Fibroblast of the aortic adventitia (primary cell): ENCODE measurements at regions not wholly inside any gene's neighbourhood (a gene's known extent, or its start where the extent isn't known, plus 50 kb on each side); places are given as distances from the start of the nearest gene placed in this dataset.

Experiments used
- DNase-seq: peaks from one replicate; pipeline ENCODE4 v3.0.0-alpha.2; 2010; ENCODE audit warnings: low read depth
- H3K4me3 ChIP-seq: 2 replicates; pipeline ENCODE4 v1.5.1; 2011; ENCODE audit warnings: low read depth, mild to moderate bottlenecking, control low read depth, low read length, moderate library complexity
- TF ChIP-seq, protein P1 (sequence below): IDR thresholded peaks from 2 replicates; pipeline ENCODE4 v1.5.1; 2011; ENCODE audit warnings: mild to moderate bottlenecking, low read length, control low read depth, inconsistent platforms; ENCODE audit not compliant: insufficient read depth

DNA sequence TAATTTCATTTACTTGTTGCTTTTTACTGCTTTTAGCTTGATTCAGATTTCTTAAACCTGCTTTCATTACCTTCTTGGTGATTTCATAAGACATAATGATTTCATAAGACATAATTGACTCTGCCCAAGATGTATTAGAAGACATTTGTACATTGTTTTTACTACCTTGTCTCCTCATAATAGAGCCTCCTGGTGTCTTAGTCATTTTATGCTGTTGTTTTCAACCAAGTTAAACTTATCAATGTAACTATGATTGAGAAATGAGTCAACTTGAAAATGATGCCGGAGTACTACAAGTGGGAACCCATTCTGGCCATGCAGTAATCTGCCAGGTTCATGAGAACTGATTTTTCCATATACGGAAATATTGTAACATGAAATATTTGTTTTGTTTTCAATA, 573.6 kb downstream of the MMUT start:
- no peak overlapping the region for H3K4me3 ChIP-seq
- no peak for DNase-seq
- TF ChIP-seq, protein P1, sequence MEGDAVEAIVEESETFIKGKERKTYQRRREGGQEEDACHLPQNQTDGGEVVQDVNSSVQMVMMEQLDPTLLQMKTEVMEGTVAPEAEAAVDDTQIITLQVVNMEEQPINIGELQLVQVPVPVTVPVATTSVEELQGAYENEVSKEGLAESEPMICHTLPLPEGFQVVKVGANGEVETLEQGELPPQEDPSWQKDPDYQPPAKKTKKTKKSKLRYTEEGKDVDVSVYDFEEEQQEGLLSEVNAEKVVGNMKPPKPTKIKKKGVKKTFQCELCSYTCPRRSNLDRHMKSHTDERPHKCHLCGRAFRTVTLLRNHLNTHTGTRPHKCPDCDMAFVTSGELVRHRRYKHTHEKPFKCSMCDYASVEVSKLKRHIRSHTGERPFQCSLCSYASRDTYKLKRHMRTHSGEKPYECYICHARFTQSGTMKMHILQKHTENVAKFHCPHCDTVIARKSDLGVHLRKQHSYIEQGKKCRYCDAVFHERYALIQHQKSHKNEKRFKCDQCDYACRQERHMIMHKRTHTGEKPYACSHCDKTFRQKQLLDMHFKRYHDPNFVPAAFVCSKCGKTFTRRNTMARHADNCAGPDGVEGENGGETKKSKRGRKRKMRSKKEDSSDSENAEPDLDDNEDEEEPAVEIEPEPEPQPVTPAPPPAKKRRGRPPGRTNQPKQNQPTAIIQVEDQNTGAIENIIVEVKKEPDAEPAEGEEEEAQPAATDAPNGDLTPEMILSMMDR = no peak

DNA sequence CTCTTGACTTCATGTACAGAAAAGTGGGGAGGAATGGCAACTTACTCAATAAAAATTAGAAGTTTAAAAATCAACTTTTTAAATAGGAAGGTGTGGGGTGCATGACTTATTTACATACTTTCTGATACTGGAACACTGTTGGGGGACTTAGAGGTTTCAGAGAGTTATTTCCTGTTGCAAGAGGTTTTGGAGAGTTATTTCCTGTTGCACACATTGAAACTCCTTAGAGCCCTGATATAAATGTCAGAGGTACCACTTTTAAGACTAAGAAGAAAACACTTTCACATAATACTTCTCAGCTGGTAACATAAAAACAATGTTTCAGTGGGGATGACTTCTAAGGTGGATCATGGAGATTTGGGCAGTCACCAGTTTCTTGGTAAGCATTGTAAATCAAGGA, 579.9 kb downstream of the MMUT start:
- TF ChIP-seq, protein P1 = no peak
- peak; percentile 27 for DNase-seq
- H3K4me3 ChIP-seq = no peak overlapping the region

DNA sequence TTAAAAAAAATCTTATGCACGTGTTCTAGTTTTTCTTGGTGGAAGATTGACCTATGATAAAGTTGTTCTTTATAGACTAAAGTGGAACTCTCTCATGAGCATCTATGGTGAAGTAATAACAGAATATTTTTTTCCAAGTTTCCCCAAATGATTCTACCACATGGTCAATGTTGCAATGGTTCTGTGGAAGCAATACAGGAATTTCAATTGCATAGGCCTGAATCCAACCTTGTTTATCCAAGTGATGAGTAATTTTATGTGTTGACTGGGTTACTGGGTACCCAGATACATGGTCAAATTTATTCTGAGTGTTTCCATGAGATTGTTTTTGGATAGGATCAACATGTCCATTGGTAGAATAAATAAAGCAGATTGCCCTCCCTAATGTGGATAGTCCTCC, 581.5 kb downstream of the MMUT start:
- TF ChIP-seq, protein P1 = no peak
- no peak overlapping the region for H3K4me3 ChIP-seq
- DNase-seq = no peak

DNA sequence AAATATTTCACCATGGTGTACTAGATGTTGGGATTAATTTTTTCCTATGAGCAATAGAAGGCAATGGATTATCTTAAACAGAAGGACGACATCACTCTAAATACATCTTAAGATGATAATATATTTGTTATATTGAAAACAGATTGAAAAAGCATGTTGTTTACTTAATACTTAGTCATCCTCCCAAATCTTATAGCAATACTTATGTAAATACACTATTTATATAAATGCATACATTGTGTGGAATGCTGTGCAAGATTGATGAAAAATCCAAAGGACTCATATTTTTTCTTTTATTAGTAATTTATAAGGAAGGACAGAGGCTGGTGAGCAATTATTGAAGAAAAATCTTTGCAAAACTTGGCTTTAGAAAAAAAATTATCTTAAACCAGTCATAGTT, 593.5 kb downstream of the MMUT start:
- TF ChIP-seq, protein P1 = no peak
- DNase-seq = no peak
- H3K4me3 ChIP-seq = no peak overlapping the region

DNA sequence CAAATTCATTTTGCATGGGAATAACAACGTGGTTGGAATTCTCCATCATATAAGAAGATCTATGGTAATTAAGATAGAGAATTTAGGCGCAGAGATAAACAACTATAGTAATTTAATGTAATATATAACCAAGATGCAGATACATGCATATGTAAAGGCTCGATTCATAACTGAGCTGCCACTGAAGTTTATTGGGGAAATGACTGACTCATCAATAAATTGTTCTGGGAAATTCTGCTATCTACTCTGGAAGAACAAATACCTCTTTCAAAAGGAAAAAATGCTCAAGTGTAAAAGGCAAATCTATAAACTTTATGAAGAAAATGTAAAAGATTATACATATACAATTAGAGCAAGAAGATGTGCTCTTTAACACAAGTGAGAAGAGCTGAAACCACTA, 596.4 kb downstream of the MMUT start:
- TF ChIP-seq, protein P1 = no peak
- DNase-seq = no peak
- no peak overlapping the region for H3K4me3 ChIP-seq

DNA sequence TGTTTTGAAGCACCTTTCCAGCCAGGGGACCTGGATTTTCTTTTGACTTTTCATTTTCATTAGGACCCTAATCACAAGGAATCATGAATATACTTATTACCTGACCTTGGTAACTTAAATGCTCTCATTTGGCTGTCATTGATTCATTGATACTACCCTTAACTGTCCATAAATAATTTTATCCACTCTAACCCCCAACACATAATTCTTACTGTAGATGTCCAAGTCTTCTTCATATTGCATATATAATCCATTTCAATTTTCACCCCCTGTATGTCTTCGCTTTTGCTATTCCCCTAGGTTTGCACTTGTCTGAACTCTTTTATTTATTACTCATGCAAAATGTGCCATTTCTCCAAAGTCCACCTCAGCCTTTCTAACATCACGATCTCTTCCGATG, 602.9 kb downstream of the MMUT start:
- no peak overlapping the region for H3K4me3 ChIP-seq
- TF ChIP-seq, protein P1 = no peak
- DNase-seq = no peak

DNA sequence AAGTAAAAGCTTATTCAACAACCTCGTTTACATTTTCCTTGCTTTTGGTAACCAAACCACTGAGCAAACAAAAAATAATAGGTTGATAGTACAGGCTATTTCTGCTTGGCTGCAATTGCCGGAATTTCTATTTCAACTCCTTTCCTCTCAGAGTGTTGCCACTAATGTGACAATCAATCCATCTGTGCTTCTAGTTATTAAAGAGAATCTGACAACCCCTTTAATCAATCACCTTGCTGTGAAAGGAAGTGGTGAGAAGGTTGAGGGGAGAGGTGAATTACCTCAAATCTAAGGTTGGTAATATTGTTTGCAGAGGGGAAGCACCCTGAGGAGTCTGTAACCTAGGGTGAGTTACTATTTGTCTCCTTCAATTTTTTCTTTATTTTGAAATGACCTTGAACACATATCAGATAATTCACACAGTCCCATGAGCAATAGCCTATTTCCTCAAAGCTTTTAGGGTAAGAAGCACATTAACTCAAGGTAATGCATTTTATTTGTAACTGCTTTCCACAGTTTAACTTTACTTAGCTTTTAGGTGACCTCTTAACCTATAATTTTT, 603.4 kb downstream of the MMUT start:
- DNase-seq = no peak
- TF ChIP-seq, protein P1 = no peak
- H3K4me3 ChIP-seq = no peak overlapping the region
